ENCODE measurements at regions not wholly inside any gene's neighbourhood (a gene's known extent, or its start where the extent isn't known, plus 50 kb on each side); places are given as distances from the start of the nearest gene placed in this dataset.

DNA sequence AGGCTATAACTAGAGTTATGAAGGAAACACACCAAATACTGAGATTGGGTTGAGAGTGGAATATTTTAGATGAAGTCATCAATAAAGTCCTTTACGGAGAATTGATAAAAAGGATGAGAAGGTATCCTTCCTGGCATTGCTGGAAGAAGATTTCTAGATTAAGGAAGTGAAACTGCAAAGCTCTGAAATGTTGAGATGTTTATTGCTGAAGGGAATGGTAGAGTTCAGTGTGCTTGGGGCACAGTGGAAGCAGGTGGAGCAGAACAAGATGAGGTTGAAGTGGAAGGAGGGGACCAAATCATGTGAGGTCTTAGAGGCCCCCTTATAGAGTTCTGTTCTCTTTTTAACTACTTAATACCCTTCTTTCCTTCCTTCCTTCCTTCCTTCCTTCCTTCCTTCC lies 848.5 kb downstream of the RAB28 start:
- Histone ChIP-seq H3K9me2 (no peaks in the 10 kb centered on the region), H3K4me3 (ENCODE audit: low read depth in 2 of 2, low read length in 1 of 2) (no peak overlapping the region), H3F3A (replicated peaks; ENCODE audit: insufficient read depth) (no peaks in the 10 kb centered on the region), H3K36me3 (replicated peaks in 1 of 2; ENCODE audit: control insufficient read depth in 1 of 2, insufficient read depth in 2 of 2, low read length in 1 of 2) (no peaks in the 10 kb centered on the region), H3K27ac (ENCODE audit: low read depth in 2 of 2, low read length in 1 of 2) (no peak overlapping the region), H3K9ac (no peak overlapping the region), H3K9me3 (no peaks in the 10 kb centered on the region), H3K27me3 (ENCODE audit: insufficient read depth) (no peaks in the 10 kb centered on the region), H4K20me1 (ENCODE audit: insufficient read depth) (no peaks in the 10 kb centered on the region), H3K4me2 (no peak overlapping the region), H3K79me2 (ENCODE audit: insufficient read depth) (no peaks in the 10 kb centered on the region), H3K4me1 (ENCODE audit: control insufficient read depth in 1 of 2, insufficient read depth in 2 of 2, low read depth in 1 of 2, low read length in 1 of 2) (no peaks in the 10 kb centered on the region; a peak in 1 of 4 replicates), H2AFZ (ENCODE audit: low read depth) (no peak overlapping the region)
- ChIA-PET CTCF (interaction anchor here (5.1 kb wide), 1 partner anchor 870 kb away, joined by 43 read pairs; no protein-coding TSS in a partner anchor), POLR2A (no interaction called here)
- WGBS (ENCODE audit: low lambda C conversion rate) = 3% methylated on average over 1 of the region's 1 CpG
- TF ChIP-seq, protein P1, sequence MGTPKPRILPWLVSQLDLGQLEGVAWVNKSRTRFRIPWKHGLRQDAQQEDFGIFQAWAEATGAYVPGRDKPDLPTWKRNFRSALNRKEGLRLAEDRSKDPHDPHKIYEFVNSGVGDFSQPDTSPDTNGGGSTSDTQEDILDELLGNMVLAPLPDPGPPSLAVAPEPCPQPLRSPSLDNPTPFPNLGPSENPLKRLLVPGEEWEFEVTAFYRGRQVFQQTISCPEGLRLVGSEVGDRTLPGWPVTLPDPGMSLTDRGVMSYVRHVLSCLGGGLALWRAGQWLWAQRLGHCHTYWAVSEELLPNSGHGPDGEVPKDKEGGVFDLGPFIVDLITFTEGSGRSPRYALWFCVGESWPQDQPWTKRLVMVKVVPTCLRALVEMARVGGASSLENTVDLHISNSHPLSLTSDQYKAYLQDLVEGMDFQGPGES (IDR thresholded peaks at IDR 0.05; ENCODE audit: low read depth, low read length) = no peak
- no peak for TF ChIP-seq TCF12 (IDR thresholded peaks at IDR 0.05)
- TF ChIP-seq POLR2AphosphoS5 (IDR thresholded peaks at IDR 0.05; ENCODE audit: low read depth, low read length) = no peak
- TF ChIP-seq GABPA (IDR thresholded peaks at IDR 0.05; ENCODE audit: low read depth) = no peak
- no peak for TF ChIP-seq MEF2A (IDR thresholded peaks at IDR 0.05; ENCODE audit: borderline replicate concordance, low read depth)
- TF ChIP-seq, protein P2, sequence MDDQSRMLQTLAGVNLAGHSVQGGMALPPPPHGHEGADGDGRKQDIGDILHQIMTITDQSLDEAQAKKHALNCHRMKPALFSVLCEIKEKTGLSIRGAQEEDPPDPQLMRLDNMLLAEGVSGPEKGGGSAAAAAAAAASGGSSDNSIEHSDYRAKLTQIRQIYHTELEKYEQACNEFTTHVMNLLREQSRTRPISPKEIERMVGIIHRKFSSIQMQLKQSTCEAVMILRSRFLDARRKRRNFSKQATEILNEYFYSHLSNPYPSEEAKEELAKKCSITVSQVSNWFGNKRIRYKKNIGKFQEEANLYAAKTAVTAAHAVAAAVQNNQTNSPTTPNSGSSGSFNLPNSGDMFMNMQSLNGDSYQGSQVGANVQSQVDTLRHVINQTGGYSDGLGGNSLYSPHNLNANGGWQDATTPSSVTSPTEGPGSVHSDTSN (IDR thresholded peaks at IDR 0.05) = no peak
- DNase-seq = no peak

DNA sequence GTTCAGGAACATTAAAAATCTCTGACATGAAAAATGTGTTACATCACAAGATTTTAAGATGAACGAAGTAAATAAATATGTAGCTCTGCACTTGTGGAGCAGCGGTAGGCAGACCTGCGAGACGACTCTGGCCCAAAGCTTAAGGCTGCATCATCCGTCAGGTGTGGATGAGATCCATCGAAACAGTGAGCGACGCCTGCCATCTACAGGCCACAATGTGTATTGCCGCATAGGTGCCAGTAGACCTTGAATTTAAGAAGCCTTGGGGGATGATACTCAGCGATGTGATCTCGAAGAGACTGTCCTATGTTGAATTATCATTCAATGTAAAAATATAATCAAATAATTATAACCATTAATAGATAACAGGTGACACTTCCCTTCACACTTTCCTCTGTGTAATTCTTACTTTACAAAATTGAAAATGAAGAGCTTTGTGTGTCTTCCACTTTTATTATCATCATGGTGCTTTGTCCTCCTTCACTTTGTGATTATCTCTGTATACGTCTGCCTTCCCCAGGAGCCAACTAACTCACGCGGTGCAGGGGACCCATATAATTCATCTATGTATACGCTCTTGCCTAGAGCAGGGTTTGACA lies 851.0 kb downstream of the RAB28 start:
- no peaks in the 10 kb centered on the region for H3K9me3 ChIP-seq
- WGBS (ENCODE audit: low lambda C conversion rate) = 4% methylated on average over 15 of the region's 15 CpGs

More for the DNA sequence above, 851.0 kb downstream of the RAB28 start:
- peak overlapping the region in 1 of 2 experiments; percentile 41; a peak in 1 of 4 replicates for H3K4me3 ChIP-seq (ENCODE audit: low read depth in 2 of 2, low read length in 1 of 2)
- no peak overlapping the region for H3K27ac ChIP-seq (ENCODE audit: low read depth in 2 of 2, low read length in 1 of 2)
- ChIA-PET POLR2A (no interaction called here), CTCF (interaction anchor here (0.6 to 5.1 kb wide), 64 partner anchors 8 to 1010 kb away, joined by 3 to 43 read pairs (median 3); no protein-coding TSS in a partner anchor)
- H3K4me2 ChIP-seq = no peak overlapping the region
- no peaks in the 10 kb centered on the region for H3K9me2 ChIP-seq
- H3K79me2 ChIP-seq (ENCODE audit: insufficient read depth) = no peaks in the 10 kb centered on the region
- no peak for TF ChIP-seq SIN3A (IDR thresholded peaks at IDR 0.05; ENCODE audit: borderline replicate concordance, low read depth, low read length)
- peak; percentile 94 for TF ChIP-seq RAD21 (IDR thresholded peaks at IDR 0.05; ENCODE audit: low read length)
- TF ChIP-seq, protein P3, sequence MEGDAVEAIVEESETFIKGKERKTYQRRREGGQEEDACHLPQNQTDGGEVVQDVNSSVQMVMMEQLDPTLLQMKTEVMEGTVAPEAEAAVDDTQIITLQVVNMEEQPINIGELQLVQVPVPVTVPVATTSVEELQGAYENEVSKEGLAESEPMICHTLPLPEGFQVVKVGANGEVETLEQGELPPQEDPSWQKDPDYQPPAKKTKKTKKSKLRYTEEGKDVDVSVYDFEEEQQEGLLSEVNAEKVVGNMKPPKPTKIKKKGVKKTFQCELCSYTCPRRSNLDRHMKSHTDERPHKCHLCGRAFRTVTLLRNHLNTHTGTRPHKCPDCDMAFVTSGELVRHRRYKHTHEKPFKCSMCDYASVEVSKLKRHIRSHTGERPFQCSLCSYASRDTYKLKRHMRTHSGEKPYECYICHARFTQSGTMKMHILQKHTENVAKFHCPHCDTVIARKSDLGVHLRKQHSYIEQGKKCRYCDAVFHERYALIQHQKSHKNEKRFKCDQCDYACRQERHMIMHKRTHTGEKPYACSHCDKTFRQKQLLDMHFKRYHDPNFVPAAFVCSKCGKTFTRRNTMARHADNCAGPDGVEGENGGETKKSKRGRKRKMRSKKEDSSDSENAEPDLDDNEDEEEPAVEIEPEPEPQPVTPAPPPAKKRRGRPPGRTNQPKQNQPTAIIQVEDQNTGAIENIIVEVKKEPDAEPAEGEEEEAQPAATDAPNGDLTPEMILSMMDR (IDR thresholded peaks at IDR 0.05) = peak; percentile 79
- TF ChIP-seq SMC3 (IDR thresholded peaks at IDR 0.05; ENCODE audit: low read depth, low read length) = peak; percentile 65; the same call in 1 of the 2 replicates
- H3K27me3 ChIP-seq (ENCODE audit: insufficient read depth) = no peaks in the 10 kb centered on the region
- H4K20me1 ChIP-seq (ENCODE audit: insufficient read depth) = no peaks in the 10 kb centered on the region
- H3K9ac ChIP-seq = no peak overlapping the region
- no peak overlapping the region for H2AFZ ChIP-seq (ENCODE audit: low read depth)
- no peaks in the 10 kb centered on the region; a peak in 1 of 4 replicates for H3K4me1 ChIP-seq (ENCODE audit: control insufficient read depth in 1 of 2, insufficient read depth in 2 of 2, low read depth in 1 of 2, low read length in 1 of 2)
- no peaks in the 10 kb centered on the region for H3K36me3 ChIP-seq (replicated peaks in 1 of 2; ENCODE audit: control insufficient read depth in 1 of 2, insufficient read depth in 2 of 2, low read length in 1 of 2)
- H3F3A ChIP-seq (replicated peaks; ENCODE audit: insufficient read depth) = no peaks in the 10 kb centered on the region
- DNase-seq = peak; percentile 48
